Uterus (tissue), 3 donors: ENCODE measurements at regions not wholly inside any gene's neighbourhood (a gene's known extent, or its start where the extent isn't known, plus 50 kb on each side); places are given as distances from the start of the nearest gene placed in this dataset.

ENCODE experiments used
- DNase-seq, 2 donors: peaks; one replicate each; pipeline ENCODE4 v3.0.0-alpha.2; 2019 to 2020
- H3K27ac ChIP-seq, 2 donors: fragments of 200-600 bp; sonication (generic); 1 replicate in 1 of 2; 2 replicates in 1 of 2; pipeline ENCODE4 v1.5.1; 2016 to 2018
- H3K27me3 ChIP-seq, 2 donors: fragments of 200-600 bp; sonication (generic); one replicate each; pipeline ENCODE4 v1.5.1; 2018 to 2019; ENCODE audit warnings: control low read depth in 1 of 2
- H3K36me3 ChIP-seq, 2 donors: fragments of 200-600 bp; sonication (generic); one replicate each; pipeline ENCODE4 v1.5.1; 2019; ENCODE audit warnings: control low read depth in 1 of 2
- H3K4me1 ChIP-seq, 2 donors: fragments of 200-600 bp; sonication (generic); one replicate each; pipeline ENCODE4 v1.5.1; 2018 to 2019; ENCODE audit warnings: control low read depth in 1 of 2
- H3K4me3 ChIP-seq, 2 donors: fragments of 200-600 bp; sonication (generic); 1 replicate in 1 of 2; 2 replicates in 1 of 2; pipeline ENCODE4 v1.5.1; 2018 to 2019; ENCODE audit warnings: mild to moderate bottlenecking in 1 of 2
- H3K9me3 ChIP-seq, 2 donors: fragments of 200-600 bp; sonication (generic); one replicate each; pipeline ENCODE4 v1.5.1; 2019; ENCODE audit warnings: control low read depth in 1 of 2
- POLR2A ChIP-seq, 2 donors: fragments of 450-650 bp; IDR thresholded peaks; one replicate each; pipeline ENCODE4 v1.6.1; 2016; ENCODE audit warnings: antibody characterized with exemption in 2 of 2, mild to moderate bottlenecking in 1 of 2, moderate library complexity in 1 of 2
- intact Hi-C: fragments of 100-400 bp; cut with DNase I; formaldehyde crosslinking; loops from one replicate; pipeline ENCODE4 v1.15.1; 2023; ENCODE audit warnings: low total_unique reads
- TF ChIP-seq, protein P1 (sequence below), 4 experiments: fragments of 200-600 bp in 2 of 4; fragments of 450-650 bp in 2 of 4; sonication (generic) in 2 of 4; IDR thresholded peaks; one replicate each; pipeline ENCODE4 v1.5.1; 2016 to 2019; ENCODE audit warnings: antibody characterized with exemption in 4 of 4, mild to moderate bottlenecking in 2 of 4, moderate library complexity in 1 of 4
- donor health status: DM: yes; HTN: yes; CAD: no.

DNA sequence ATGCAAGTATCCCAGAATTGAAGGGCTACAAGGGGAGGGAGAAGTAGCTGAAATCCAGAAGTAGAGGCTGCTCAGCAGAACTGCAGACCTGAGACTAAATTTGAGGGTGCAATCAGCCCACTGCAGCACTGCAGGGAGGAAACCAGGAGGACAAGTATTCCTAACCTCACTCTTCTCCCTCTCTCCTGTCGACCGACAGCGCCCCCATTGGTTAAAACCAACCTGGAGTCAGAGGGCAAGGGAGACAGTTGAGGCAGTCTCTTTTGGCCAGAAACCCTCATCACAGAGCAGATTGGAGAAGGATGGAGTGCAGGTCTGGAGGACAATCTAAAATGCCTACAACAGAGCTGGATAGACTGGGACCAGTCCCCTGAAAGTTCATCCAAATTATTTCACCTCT lies 768.9 kb upstream of the KLHL29 start:
- intact Hi-C loops: no loop called here
- H3K36me3 ChIP-seq: no peaks in the 10 kb centered on the region

DNA sequence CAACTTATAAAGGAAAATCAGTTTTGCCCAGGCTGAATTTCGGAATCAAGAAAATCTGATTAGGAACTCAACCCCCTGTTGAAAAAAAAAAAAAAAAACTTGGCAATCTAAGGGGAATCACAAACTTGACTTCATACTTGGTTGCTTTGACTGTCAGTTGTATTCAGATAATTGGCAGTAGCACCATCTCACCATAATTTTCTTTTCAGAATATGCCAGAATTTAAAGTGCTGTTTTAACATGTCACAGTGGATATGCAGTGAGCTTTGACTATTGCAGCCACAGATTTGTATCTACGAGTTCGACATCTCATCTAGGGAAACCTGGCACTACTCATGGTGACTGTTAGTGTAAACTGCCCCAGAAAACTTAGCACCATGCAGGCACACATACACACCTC lies 761.4 kb upstream of the KLHL29 start:
- Histone ChIP-seq H3K27ac (no peak overlapping the region), H3K27me3 (no peaks in the 10 kb centered on the region), H3K36me3 (no peaks in the 10 kb centered on the region), H3K9me3 (no peaks in the 10 kb centered on the region), H3K4me1 (no peaks in the 10 kb centered on the region), H3K4me3 (no peak overlapping the region)
- intact Hi-C loops: no loop called here
- no peak for TF ChIP-seq POLR2A (IDR thresholded peaks at IDR 0.05)
- TF ChIP-seq, protein P1, sequence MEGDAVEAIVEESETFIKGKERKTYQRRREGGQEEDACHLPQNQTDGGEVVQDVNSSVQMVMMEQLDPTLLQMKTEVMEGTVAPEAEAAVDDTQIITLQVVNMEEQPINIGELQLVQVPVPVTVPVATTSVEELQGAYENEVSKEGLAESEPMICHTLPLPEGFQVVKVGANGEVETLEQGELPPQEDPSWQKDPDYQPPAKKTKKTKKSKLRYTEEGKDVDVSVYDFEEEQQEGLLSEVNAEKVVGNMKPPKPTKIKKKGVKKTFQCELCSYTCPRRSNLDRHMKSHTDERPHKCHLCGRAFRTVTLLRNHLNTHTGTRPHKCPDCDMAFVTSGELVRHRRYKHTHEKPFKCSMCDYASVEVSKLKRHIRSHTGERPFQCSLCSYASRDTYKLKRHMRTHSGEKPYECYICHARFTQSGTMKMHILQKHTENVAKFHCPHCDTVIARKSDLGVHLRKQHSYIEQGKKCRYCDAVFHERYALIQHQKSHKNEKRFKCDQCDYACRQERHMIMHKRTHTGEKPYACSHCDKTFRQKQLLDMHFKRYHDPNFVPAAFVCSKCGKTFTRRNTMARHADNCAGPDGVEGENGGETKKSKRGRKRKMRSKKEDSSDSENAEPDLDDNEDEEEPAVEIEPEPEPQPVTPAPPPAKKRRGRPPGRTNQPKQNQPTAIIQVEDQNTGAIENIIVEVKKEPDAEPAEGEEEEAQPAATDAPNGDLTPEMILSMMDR (IDR thresholded peaks at IDR 0.05): no peak
- no peak for DNase-seq

More for the DNA sequence above, 768.9 kb upstream of the KLHL29 start:
- Histone ChIP-seq H3K27ac (no peak overlapping the region), H3K27me3 (no peaks in the 10 kb centered on the region), H3K4me1 (no peaks in the 10 kb centered on the region), H3K9me3 (no peaks in the 10 kb centered on the region), H3K4me3 (no peak overlapping the region)
- DNase-seq: no peak
- TF ChIP-seq, protein P1 (IDR thresholded peaks at IDR 0.05): no peak
- no peak for TF ChIP-seq POLR2A (IDR thresholded peaks at IDR 0.05)

DNA sequence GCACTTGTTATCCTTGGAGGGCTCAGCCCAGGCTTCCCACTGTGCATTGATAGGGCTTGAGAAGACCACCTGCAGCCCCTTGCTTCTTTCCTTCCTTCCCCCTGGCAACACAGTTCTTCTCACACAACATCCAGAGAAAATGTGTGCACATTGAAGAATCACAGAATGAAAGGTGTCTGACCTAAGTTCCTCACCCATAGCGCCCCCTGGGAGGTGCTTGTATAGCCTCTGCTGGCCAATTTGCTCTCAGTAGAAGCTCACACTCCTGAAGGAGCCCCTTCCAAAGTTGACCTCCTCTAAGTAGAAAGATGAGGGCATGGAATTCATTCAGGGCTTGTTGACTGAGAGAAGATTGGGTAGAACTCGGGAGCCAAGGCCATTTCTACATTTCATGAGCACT lies 758.4 kb upstream of the KLHL29 start:
- H3K9me3 ChIP-seq: no peaks in the 10 kb centered on the region
- intact Hi-C loops: no loop called here
- no peaks in the 10 kb centered on the region for H3K4me1 ChIP-seq
- TF ChIP-seq, protein P1 (IDR thresholded peaks at IDR 0.05): no peak
- no peak for TF ChIP-seq POLR2A (IDR thresholded peaks at IDR 0.05)
- no peak overlapping the region for H3K4me3 ChIP-seq
- no peak overlapping the region for H3K27ac ChIP-seq
- no peak for DNase-seq
- no peaks in the 10 kb centered on the region for H3K36me3 ChIP-seq
- H3K27me3 ChIP-seq: no peaks in the 10 kb centered on the region

DNA sequence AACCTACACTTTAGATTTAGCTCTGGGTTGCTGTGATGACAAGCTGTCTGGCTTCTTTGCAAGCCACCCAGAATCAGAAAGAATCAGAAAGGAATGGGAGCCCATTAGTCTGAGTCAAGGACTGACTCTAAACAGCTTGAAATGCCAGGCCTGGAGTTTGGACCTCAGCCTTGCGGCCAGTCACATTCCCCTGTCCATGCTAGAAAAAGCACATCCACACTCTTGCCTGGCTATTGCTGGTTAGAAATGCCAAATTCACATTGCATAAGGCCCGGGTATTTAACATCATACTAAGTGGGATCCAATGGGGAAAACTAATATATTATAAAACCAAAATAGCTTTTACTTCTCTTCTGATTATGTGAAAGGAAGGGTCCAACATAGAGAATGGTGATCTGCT lies 756.8 kb upstream of the KLHL29 start:
- DNase-seq: no peak
- H3K9me3 ChIP-seq: no peaks in the 10 kb centered on the region
- TF ChIP-seq POLR2A (IDR thresholded peaks at IDR 0.05): no peak
- TF ChIP-seq, protein P1 (IDR thresholded peaks at IDR 0.05): no peak
- no peaks in the 10 kb centered on the region for H3K36me3 ChIP-seq
- H3K27ac ChIP-seq: no peak overlapping the region
- no peak overlapping the region for H3K4me3 ChIP-seq
- H3K27me3 ChIP-seq: no peaks in the 10 kb centered on the region
- intact Hi-C loops: no loop called here
- H3K4me1 ChIP-seq: no peaks in the 10 kb centered on the region

DNA sequence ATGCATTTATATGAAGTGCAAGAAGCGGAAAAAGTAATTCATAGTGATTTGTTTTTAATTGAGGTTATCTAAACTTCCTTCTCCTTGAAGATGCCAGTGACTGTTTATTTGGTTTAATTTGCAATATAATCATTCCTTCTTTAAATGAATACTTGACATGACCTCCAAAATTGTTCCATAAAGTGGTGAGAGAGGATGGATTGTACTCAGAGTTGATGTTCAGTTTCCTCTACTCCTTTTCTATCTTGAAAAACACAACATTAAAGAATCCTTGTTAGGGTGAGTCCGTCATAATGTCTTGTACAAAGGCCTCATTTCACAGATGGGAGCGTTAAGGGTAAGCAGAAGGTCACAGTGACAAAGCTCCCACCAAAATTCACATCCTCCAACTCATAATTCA lies 756.1 kb upstream of the KLHL29 start:
- DNase-seq: no peak
- H3K27me3 ChIP-seq: no peaks in the 10 kb centered on the region
- intact Hi-C loops: no loop called here
- no peak overlapping the region for H3K4me3 ChIP-seq
- no peaks in the 10 kb centered on the region for H3K36me3 ChIP-seq
- no peak overlapping the region for H3K27ac ChIP-seq
- H3K9me3 ChIP-seq: no peaks in the 10 kb centered on the region
- TF ChIP-seq, protein P1 (IDR thresholded peaks at IDR 0.05): no peak
- no peak for TF ChIP-seq POLR2A (IDR thresholded peaks at IDR 0.05)
- no peaks in the 10 kb centered on the region for H3K4me1 ChIP-seq
